ENCODE measurements at regions not wholly inside any gene's neighbourhood (a gene's known extent, or its start where the extent isn't known, plus 50 kb on each side); places are given as distances from the start of the nearest gene placed in this dataset.

- no peak for TF ChIP-seq FOXK2 (IDR thresholded peaks at IDR 0.05)
- no peak for TF ChIP-seq NFRKB (IDR thresholded peaks at IDR 0.05)
- no peak for DNase-seq (ENCODE audit: extremely low spot score)
- POLR2A ChIA-PET: no interaction called here
- CTCF ChIA-PET: no interaction called here
These were observed 87.9 kb upstream of the MDGA2 start for GRCh38 chr14:47763188-47763854.

- no peak for TF ChIP-seq FOXM1 (IDR thresholded peaks at IDR 0.05; ENCODE audit: borderline replicate concordance)
- TF ChIP-seq HDGF (IDR thresholded peaks at IDR 0.05; ENCODE audit: borderline replicate concordance): no peak
- no peak for TF ChIP-seq CTBP1 (IDR thresholded peaks at IDR 0.05; ENCODE audit: borderline replicate concordance)
- TF ChIP-seq ZNF384 (IDR thresholded peaks at IDR 0.05): no peak
- no peak for TF ChIP-seq BHLHE40 (IDR thresholded peaks at IDR 0.05; ENCODE audit: borderline replicate concordance)
- no peak for TF ChIP-seq PKNOX1 (IDR thresholded peaks at IDR 0.05)
- no peak for TF ChIP-seq TARDBP (IDR thresholded peaks at IDR 0.05)
- TF ChIP-seq SP1 (IDR thresholded peaks at IDR 0.05): no peak
- TF ChIP-seq FOXK2 (IDR thresholded peaks at IDR 0.05): no peak
- no peak for TF ChIP-seq FOXA1 (IDR thresholded peaks at IDR 0.05)
- TF ChIP-seq LEF1 (IDR thresholded peaks at IDR 0.05; ENCODE audit: borderline replicate concordance): no peak
- no peak for TF ChIP-seq SUZ12 (IDR thresholded peaks at IDR 0.05)
- TF ChIP-seq NFRKB (IDR thresholded peaks at IDR 0.05): no peak
- TF ChIP-seq ARNT (IDR thresholded peaks at IDR 0.05): no peak
- no peak for TF ChIP-seq L3MBTL2 (conservative IDR thresholded peaks at IDR 0.05)
- no peak for TF ChIP-seq ELF4 (IDR thresholded peaks at IDR 0.05)
- ChIA-PET POLR2A (no interaction called here), CTCF (no interaction called here)
- no peak for DNase-seq (ENCODE audit: extremely low spot score)
These were observed 71.6 kb upstream of the MDGA2 start for GRCh38 chr14:47746986-47747385.

GRCh38 chr14:47744155-47744554 is 68.8 kb upstream of the MDGA2 start:
- TF ChIP-seq BHLHE40 (IDR thresholded peaks at IDR 0.05; ENCODE audit: borderline replicate concordance) (no peak), HDGF (IDR thresholded peaks at IDR 0.05; ENCODE audit: borderline replicate concordance) (no peak), FOXA1 (IDR thresholded peaks at IDR 0.05) (no peak), ZNF384 (IDR thresholded peaks at IDR 0.05) (no peak), NFRKB (IDR thresholded peaks at IDR 0.05) (no peak), LEF1 (IDR thresholded peaks at IDR 0.05; ENCODE audit: borderline replicate concordance) (no peak), ARNT (IDR thresholded peaks at IDR 0.05) (no peak), PKNOX1 (IDR thresholded peaks at IDR 0.05) (no peak), TARDBP (IDR thresholded peaks at IDR 0.05) (no peak), SUZ12 (IDR thresholded peaks at IDR 0.05) (no peak)
- ChIA-PET POLR2A (no interaction called here), CTCF (no interaction called here)
- no peak for DNase-seq (ENCODE audit: extremely low spot score)

- POLR2A ChIA-PET: no interaction called here
- no peak for DNase-seq (ENCODE audit: extremely low spot score)
- TF ChIP-seq ZNF384 (IDR thresholded peaks at IDR 0.05): no peak
- TF ChIP-seq FOXA1 (IDR thresholded peaks at IDR 0.05): no peak
- no peak for TF ChIP-seq CTBP1 (IDR thresholded peaks at IDR 0.05; ENCODE audit: borderline replicate concordance)
- no peak for TF ChIP-seq PKNOX1 (IDR thresholded peaks at IDR 0.05)
- no peak for TF ChIP-seq FOXM1 (IDR thresholded peaks at IDR 0.05; ENCODE audit: borderline replicate concordance)
- TF ChIP-seq L3MBTL2 (conservative IDR thresholded peaks at IDR 0.05): no peak
- no peak for TF ChIP-seq SP1 (IDR thresholded peaks at IDR 0.05)
- CTCF ChIA-PET: no interaction called here
These were observed 64.1 kb upstream of the MDGA2 start for GRCh38 chr14:47739541-47739940.

- CTCF ChIA-PET: no interaction called here
- POLR2A ChIA-PET: no interaction called here
- no peak for DNase-seq (ENCODE audit: extremely low spot score)
- TF ChIP-seq ELF4 (IDR thresholded peaks at IDR 0.05) (no peak), PKNOX1 (IDR thresholded peaks at IDR 0.05) (no peak), ZNF384 (IDR thresholded peaks at IDR 0.05) (no peak), SUZ12 (IDR thresholded peaks at IDR 0.05) (no peak), SP1 (IDR thresholded peaks at IDR 0.05) (no peak), ARNT (IDR thresholded peaks at IDR 0.05) (no peak), L3MBTL2 (conservative IDR thresholded peaks at IDR 0.05) (no peak), NFRKB (IDR thresholded peaks at IDR 0.05) (no peak), TARDBP (IDR thresholded peaks at IDR 0.05) (no peak), FOXM1 (IDR thresholded peaks at IDR 0.05; ENCODE audit: borderline replicate concordance) (no peak), HDGF (IDR thresholded peaks at IDR 0.05; ENCODE audit: borderline replicate concordance) (no peak)
These were observed 54.9 kb upstream of the MDGA2 start for GRCh38 chr14:47730296-47730695.

Data from HEK293T (cell line).